ENCODE measurements at regions not wholly inside any gene's neighbourhood (a gene's known extent, or its start where the extent isn't known, plus 50 kb on each side); places are given as distances from the start of the nearest gene placed in this dataset.

DNA sequence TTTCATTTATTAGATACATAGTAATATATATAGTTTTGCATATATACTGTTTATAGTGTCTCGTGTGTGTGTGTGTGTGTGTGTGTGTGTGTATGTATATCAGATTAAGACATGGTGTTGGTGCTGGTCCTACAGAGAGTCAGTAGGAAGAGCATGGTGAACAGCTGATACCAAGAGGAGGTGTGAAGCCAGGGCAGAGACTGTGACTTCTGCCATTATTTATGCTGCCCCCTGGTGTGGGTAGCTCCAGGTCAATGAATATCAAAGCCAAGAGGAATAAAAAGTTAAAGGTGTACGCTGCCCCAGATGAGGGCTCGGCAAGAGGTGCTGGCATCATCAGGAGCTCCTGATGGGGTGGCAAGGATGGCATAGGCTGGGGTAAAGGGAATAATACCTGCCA lies 299.5 kb upstream of the RASGRP1 start:
- intact Hi-C loops (cut with DNase I, micrococcal nuclease), result loop anchor here (5.0 to 10.0 kb wide), 3 partner anchors 157 to 419 kb away; no protein-coding TSS in a partner anchor
- H3K27me3 ChIP-seq (ENCODE audit: control insufficient read depth in 1 of 2, insufficient read depth in 2 of 2, low read length in 2 of 2), result no peaks in the 10 kb centered on the region
- TF ChIP-seq, protein P1, sequence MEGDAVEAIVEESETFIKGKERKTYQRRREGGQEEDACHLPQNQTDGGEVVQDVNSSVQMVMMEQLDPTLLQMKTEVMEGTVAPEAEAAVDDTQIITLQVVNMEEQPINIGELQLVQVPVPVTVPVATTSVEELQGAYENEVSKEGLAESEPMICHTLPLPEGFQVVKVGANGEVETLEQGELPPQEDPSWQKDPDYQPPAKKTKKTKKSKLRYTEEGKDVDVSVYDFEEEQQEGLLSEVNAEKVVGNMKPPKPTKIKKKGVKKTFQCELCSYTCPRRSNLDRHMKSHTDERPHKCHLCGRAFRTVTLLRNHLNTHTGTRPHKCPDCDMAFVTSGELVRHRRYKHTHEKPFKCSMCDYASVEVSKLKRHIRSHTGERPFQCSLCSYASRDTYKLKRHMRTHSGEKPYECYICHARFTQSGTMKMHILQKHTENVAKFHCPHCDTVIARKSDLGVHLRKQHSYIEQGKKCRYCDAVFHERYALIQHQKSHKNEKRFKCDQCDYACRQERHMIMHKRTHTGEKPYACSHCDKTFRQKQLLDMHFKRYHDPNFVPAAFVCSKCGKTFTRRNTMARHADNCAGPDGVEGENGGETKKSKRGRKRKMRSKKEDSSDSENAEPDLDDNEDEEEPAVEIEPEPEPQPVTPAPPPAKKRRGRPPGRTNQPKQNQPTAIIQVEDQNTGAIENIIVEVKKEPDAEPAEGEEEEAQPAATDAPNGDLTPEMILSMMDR (IDR thresholded peaks at IDR 0.05), result no peak
- POLR2A ChIA-PET, result no interaction called here
- H3K27ac ChIP-seq (ENCODE audit: low read depth in 1 of 2, low read length in 2 of 2), result no peak overlapping the region
- DNase-seq (peak in 5 of 14 experiments; percentile 5 to 29 (median 21)), ATAC-seq (ENCODE audit: poor library complexity) (no peak)
- Mint-ChIP-seq H3K4me1 (ENCODE audit: low read depth) (no peaks in the 10 kb centered on the region), H3K27me3 (peaks cover 23% of the 10 kb centered on the region), H3K9me3 (no peaks in the 10 kb centered on the region), H3K36me3 (ENCODE audit: low read depth) (no peaks in the 10 kb centered on the region), H3K4me3 (no peak overlapping the region), H3K27ac (no peak overlapping the region)
- H3K9me3 ChIP-seq (ENCODE audit: control insufficient read depth in 1 of 2, insufficient read depth in 1 of 2, low read length in 2 of 2), result no peaks in the 10 kb centered on the region
- no peak overlapping the region for H3K4me3 ChIP-seq (ENCODE audit: low read length)
- H3K4me1 ChIP-seq (ENCODE audit: insufficient read depth, low read length), result no peaks in the 10 kb centered on the region
- CTCF ChIA-PET, result no interaction called here
- H3K36me3 ChIP-seq (ENCODE audit: insufficient read depth, low read length), result no peaks in the 10 kb centered on the region

DNA sequence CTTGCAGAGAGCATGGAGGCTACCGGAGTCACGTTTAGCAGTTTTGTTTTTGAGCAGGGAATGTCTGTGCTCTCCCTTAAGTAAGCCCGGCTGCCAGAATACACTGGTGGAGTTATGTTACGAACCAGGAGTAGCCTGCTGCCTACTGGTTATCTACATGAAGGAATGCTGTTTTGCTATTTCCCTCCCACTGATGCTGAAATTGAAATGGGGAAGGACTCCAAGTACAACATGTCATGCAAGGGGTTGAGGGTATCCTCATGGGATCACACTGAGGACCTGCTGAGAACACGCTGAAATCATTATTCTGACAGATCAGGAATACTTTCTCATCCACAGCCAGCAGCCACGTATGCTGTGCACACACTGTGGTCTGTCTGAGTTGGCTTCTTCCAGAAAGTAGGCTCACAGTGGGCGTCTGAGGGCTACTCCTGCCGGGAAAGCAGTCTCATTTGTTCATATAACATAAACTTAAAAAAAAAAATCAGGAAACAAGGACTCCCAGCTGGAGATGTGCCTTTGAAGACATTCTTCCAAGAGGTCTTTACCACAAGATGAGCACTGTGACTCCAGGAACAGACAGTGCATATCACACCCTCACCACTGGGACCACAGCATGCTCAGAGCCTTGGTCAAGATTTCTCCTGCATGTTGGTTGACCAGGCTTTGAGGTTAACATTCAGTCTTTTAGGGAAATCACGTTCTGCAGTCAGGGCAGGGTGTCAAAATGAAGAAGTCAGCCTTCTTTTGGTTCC lies 300.4 kb upstream of the RASGRP1 start:
- intact Hi-C loops (cut with DNase I, micrococcal nuclease), result loop anchor here (5.0 to 10.0 kb wide), 4 partner anchors 158 to 428 kb away; no protein-coding TSS in a partner anchor
- POLR2A ChIA-PET, result no interaction called here

DNA sequence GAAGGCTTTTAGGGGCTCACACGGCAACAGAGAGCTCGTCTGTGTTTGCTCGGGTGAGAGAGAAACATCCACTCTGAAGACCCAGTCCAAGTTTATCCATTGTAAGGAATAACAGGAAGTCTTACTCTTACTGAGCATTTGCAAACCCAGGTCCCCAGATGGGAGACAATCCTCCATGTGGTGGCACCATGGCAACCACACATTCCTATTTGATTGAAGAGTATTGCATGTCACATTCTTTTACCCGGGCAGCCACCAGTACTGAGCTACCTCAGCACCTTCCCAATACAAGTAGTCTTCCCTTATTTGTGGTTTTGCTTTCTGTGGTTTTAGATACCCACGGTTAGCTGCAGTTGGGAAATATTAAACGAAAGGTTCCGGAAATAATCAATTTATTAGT lies 302.9 kb upstream of the RASGRP1 start:
- ATAC-seq (ENCODE audit: poor library complexity) (no peak), DNase-seq (no peak)
- H3K27ac Mint-ChIP-seq, result no peak overlapping the region
- Histone ChIP-seq H3K27ac (ENCODE audit: low read depth in 1 of 2, low read length in 2 of 2) (no peak overlapping the region), H3K27me3 (ENCODE audit: control insufficient read depth in 1 of 2, insufficient read depth in 2 of 2, low read length in 2 of 2) (no peaks in the 10 kb centered on the region), H3K4me3 (ENCODE audit: low read length) (no peak overlapping the region), H3K4me1 (ENCODE audit: insufficient read depth, low read length) (no peaks in the 10 kb centered on the region), H3K9me3 (ENCODE audit: control insufficient read depth in 1 of 2, insufficient read depth in 1 of 2, low read length in 2 of 2) (no peaks in the 10 kb centered on the region), H3K36me3 (ENCODE audit: insufficient read depth, low read length) (no peaks in the 10 kb centered on the region)
- H3K4me3 Mint-ChIP-seq, result no peak overlapping the region
- H3K9me3 Mint-ChIP-seq, result no peaks in the 10 kb centered on the region
- intact Hi-C loops (cut with DNase I, micrococcal nuclease), result loop anchor here (5.0 to 10.0 kb wide), 3 partner anchors 393 to 430 kb away; no protein-coding TSS in a partner anchor
- POLR2A ChIA-PET, result no interaction called here
- CTCF ChIA-PET, result no interaction called here
- H3K4me1 Mint-ChIP-seq (ENCODE audit: low read depth), result no peaks in the 10 kb centered on the region
- H3K27me3 Mint-ChIP-seq, result peaks cover 27% of the 10 kb centered on the region
- H3K36me3 Mint-ChIP-seq (ENCODE audit: low read depth), result no peaks in the 10 kb centered on the region
- TF ChIP-seq, protein P1 (IDR thresholded peaks at IDR 0.05), result no peak

More for the DNA sequence above, 300.4 kb upstream of the RASGRP1 start:
- H3K4me1 Mint-ChIP-seq (ENCODE audit: low read depth), result no peaks in the 10 kb centered on the region
- ATAC-seq (ENCODE audit: poor library complexity), result no peak
- Histone ChIP-seq H3K27ac (ENCODE audit: low read depth in 1 of 2, low read length in 2 of 2) (no peak overlapping the region), H3K27me3 (ENCODE audit: control insufficient read depth in 1 of 2, insufficient read depth in 2 of 2, low read length in 2 of 2) (no peaks in the 10 kb centered on the region), H3K36me3 (ENCODE audit: insufficient read depth, low read length) (no peaks in the 10 kb centered on the region), H3K4me1 (ENCODE audit: insufficient read depth, low read length) (no peaks in the 10 kb centered on the region), H3K9me3 (ENCODE audit: control insufficient read depth in 1 of 2, insufficient read depth in 1 of 2, low read length in 2 of 2) (no peaks in the 10 kb centered on the region), H3K4me3 (ENCODE audit: low read length) (no peak overlapping the region)
- no peaks in the 10 kb centered on the region for H3K9me3 Mint-ChIP-seq
- CTCF ChIA-PET, result no interaction called here
- peaks cover 19% of the 10 kb centered on the region for H3K27me3 Mint-ChIP-seq
- no peaks in the 10 kb centered on the region for H3K36me3 Mint-ChIP-seq (ENCODE audit: low read depth)
- no peak overlapping the region for H3K27ac Mint-ChIP-seq
- TF ChIP-seq, protein P1 (IDR thresholded peaks at IDR 0.05), result no peak
- H3K4me3 Mint-ChIP-seq, result no peak overlapping the region
- no peak for DNase-seq

All from CD4-positive, alpha-beta T cell (primary cell).